ENCODE measurements at regions not wholly inside any gene's neighbourhood (a gene's known extent, or its start where the extent isn't known, plus 50 kb on each side); places are given as distances from the start of the nearest gene placed in this dataset.

DNA sequence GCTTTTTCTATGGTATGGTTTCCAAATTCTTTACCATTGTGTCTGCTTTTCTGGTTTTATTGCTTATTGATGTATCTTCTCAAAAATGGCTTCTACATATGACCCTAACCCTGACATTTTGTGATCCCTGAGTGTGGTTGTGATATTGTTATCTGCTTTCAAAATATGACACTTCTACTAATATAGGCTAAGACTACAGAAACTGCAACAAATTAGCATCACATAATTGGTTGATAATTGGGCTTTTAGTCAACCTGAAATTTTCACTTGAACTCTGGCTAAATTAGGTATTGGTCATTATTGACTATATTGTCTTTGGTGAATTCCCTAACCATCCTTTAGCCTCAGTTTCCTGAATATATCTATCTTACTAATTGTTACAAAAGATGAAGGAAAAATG lies 246.1 kb downstream of the PIK3C3 start:
- H3K4me3 Mint-ChIP-seq, result no peak overlapping the region
- H3K27me3 Mint-ChIP-seq, result no peaks in the 10 kb centered on the region
- ChIA-PET CTCF (no interaction called here), POLR2A (no interaction called here)
- DNase-seq, result no peak
- no peaks in the 10 kb centered on the region for H3K4me1 Mint-ChIP-seq
- H3K9me3 Mint-ChIP-seq, result no peaks in the 10 kb centered on the region
- no peaks in the 10 kb centered on the region for H3K36me3 Mint-ChIP-seq (ENCODE audit: low read depth)
- H3K27ac Mint-ChIP-seq, result no peak overlapping the region

- ChIA-PET CTCF (no interaction called here), POLR2A (no interaction called here)
- Mint-ChIP-seq H3K36me3 (ENCODE audit: low read depth) (no peaks in the 10 kb centered on the region), H3K4me1 (no peaks in the 10 kb centered on the region), H3K9me3 (no peaks in the 10 kb centered on the region), H3K4me3 (no peak overlapping the region), H3K27ac (no peak overlapping the region), H3K27me3 (no peaks in the 10 kb centered on the region)
- DNase-seq, result no peak
Measured at GRCh38 chr18:42211201-42211600, 256.2 kb downstream of the PIK3C3 start.

DNA sequence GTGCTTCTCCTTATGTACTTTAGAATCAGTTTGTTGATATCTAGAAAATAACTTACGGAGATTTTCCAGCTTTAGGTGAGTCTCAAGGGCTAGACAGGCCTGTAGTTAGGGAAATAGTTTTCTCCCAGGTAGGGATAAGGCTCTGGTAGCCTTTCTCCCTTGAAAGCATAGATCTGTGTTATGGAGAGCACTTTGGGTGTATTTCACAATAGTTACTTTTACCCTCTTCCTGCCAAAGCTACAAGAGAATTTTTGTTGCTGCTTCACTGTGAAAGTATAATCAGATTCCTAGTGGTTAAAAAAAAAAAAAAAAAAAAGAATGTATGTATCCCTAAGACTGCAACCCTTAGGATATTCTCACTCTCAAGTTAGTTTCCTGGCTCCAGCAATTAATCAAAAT lies 267.5 kb downstream of the PIK3C3 start:
- Mint-ChIP-seq H3K4me3 (no peak overlapping the region), H3K27me3 (no peaks in the 10 kb centered on the region), H3K36me3 (ENCODE audit: low read depth) (no peaks in the 10 kb centered on the region), H3K9me3 (peaks cover 2% of the 10 kb centered on the region), H3K4me1 (no peaks in the 10 kb centered on the region), H3K27ac (no peak overlapping the region)
- DNase-seq, result no peak
- CTCF ChIA-PET, result no interaction called here
- POLR2A ChIA-PET, result no interaction called here

GRCh38 chr18:42228581-42228980 lies 273.5 kb downstream of the PIK3C3 start:
- Mint-ChIP-seq H3K9me3 (no peaks in the 10 kb centered on the region), H3K27ac (no peak overlapping the region)
- CTCF ChIA-PET, result no interaction called here

DNA sequence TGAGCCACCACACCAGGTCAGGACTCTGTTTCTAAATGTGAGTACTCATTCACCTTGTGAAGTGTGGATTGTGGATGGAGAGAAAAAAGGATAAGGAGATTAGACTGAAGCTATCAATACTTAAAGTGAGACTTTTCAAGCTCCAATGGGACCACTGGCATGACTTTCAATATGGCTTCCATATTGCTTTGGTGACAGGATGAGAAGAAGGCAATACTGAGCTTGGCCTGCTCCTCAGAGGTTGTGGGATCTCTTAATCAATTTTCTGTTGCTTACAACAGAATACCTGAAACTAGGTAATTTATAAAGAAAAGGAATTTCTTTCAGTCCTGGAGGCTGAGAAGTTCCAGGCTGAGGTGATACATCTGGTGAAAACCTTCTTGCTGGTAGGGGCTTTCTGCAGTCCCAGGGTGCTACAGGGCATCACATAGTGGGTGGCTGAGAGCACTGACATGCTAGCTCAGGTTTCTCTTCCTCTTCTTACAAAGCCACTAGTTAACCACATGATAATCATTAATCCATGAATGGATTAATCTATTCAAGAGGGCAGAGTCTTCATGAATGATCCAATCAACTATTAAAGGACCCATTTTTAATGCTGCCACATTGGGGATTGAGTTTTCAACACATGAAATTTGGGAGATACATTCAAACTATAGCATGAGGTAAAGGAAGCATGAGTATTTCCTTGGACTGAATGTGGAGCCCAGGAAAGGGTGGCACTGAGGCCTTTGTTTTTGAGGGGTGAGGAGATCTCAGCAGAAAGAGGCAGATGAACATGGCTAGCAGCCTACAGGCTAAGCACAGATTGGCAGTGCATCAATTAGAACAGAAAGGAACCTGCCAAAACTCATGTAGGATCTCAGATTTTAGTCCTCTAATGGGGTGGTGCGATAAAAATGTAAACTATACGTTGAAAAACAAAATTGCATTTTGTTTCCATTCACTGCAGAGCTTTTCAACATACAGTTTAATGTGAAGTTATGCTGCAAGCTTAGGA lies 274.5 kb downstream of the PIK3C3 start:
- no peak for DNase-seq
- Mint-ChIP-seq H3K4me1 (no peaks in the 10 kb centered on the region), H3K9me3 (no peaks in the 10 kb centered on the region), H3K36me3 (ENCODE audit: low read depth) (no peaks in the 10 kb centered on the region), H3K27ac (no peak overlapping the region), H3K4me3 (no peak overlapping the region), H3K27me3 (no peaks in the 10 kb centered on the region)
- ChIA-PET CTCF (no interaction called here), POLR2A (no interaction called here)

More at GRCh38 chr18:42228581-42228980, 273.5 kb downstream of the PIK3C3 start:
- POLR2A ChIA-PET, result no interaction called here
- no peak overlapping the region for H3K4me3 Mint-ChIP-seq
- no peak for DNase-seq
- H3K36me3 Mint-ChIP-seq (ENCODE audit: low read depth), result no peaks in the 10 kb centered on the region
- H3K4me1 Mint-ChIP-seq, result no peaks in the 10 kb centered on the region
- no peaks in the 10 kb centered on the region for H3K27me3 Mint-ChIP-seq

DNA sequence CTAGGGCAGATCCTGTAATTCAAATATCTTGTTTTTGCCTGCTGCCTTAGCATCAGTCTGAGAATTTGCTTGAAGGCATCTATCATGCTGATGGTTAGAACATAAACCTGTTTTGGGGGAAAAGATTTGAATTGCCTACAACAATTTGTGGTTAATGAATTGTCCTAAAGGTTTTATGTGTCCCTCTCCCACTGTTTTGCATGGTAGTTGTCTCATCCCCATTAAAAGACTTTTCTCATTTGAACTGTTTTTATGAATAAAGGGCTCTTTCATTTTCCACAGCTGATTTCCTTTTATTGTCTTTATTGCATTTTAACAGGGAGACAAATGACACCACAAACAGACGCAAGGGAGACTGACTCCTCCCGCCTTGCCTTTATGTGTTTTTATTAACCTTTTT lies 275.6 kb downstream of the PIK3C3 start:
- CTCF ChIA-PET, result no interaction called here
- Mint-ChIP-seq H3K9me3 (no peaks in the 10 kb centered on the region), H3K4me1 (no peaks in the 10 kb centered on the region), H3K4me3 (no peak overlapping the region), H3K27ac (no peak overlapping the region), H3K27me3 (no peaks in the 10 kb centered on the region), H3K36me3 (ENCODE audit: low read depth) (no peaks in the 10 kb centered on the region)
- POLR2A ChIA-PET, result no interaction called here
- no peak for DNase-seq

- Mint-ChIP-seq H3K27ac (no peak overlapping the region), H3K36me3 (ENCODE audit: low read depth) (no peaks in the 10 kb centered on the region), H3K27me3 (no peaks in the 10 kb centered on the region), H3K4me3 (no peak overlapping the region), H3K4me1 (no peaks in the 10 kb centered on the region), H3K9me3 (no peaks in the 10 kb centered on the region)
- ChIA-PET POLR2A (no interaction called here), CTCF (interaction anchor here (0.7 kb wide), 1 partner anchor 58 kb away, joined by 3 read pairs; no protein-coding TSS in a partner anchor)
- DNase-seq, result no peak
Measured at GRCh38 chr18:42231284-42231683, 276.2 kb downstream of the PIK3C3 start.

DNA sequence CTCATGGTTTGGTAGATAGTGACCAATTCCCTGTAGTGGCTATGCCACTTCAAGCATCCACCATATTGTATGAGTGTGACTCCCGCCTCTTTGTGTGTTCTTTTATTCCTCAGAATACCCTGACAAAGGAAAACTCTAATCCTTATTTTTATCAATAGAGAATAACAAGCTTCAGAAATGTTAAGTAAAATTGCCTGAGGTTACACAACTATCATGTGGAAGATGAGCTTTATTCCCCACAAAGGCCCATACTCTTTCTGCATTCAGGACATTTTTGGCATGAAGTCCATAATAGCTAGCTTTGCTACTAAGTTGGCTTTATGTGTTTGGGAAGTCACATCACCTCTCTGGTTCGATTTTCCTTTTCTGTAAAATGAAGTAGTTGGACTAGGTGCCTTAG lies 276.8 kb downstream of the PIK3C3 start:
- H3K4me3 Mint-ChIP-seq, result no peak overlapping the region
- no peaks in the 10 kb centered on the region for H3K4me1 Mint-ChIP-seq
- H3K27ac Mint-ChIP-seq, result no peak overlapping the region
- H3K27me3 Mint-ChIP-seq, result no peaks in the 10 kb centered on the region
- ChIA-PET CTCF (interaction anchor here (0.7 kb wide), 1 partner anchor 59 kb away, joined by 3 read pairs; no protein-coding TSS in a partner anchor), POLR2A (no interaction called here)
- no peaks in the 10 kb centered on the region for H3K36me3 Mint-ChIP-seq (ENCODE audit: low read depth)
- no peaks in the 10 kb centered on the region for H3K9me3 Mint-ChIP-seq
- DNase-seq, result no peak

- ChIA-PET CTCF (no interaction called here), POLR2A (no interaction called here)
- Mint-ChIP-seq H3K4me1 (no peaks in the 10 kb centered on the region), H3K9me3 (peaks cover 2% of the 10 kb centered on the region), H3K27me3 (no peaks in the 10 kb centered on the region), H3K4me3 (no peak overlapping the region), H3K27ac (no peak overlapping the region), H3K36me3 (ENCODE audit: low read depth) (no peaks in the 10 kb centered on the region)
- no peak for DNase-seq
Measured at GRCh38 chr18:42233908-42234307, 278.9 kb downstream of the PIK3C3 start.

DNA sequence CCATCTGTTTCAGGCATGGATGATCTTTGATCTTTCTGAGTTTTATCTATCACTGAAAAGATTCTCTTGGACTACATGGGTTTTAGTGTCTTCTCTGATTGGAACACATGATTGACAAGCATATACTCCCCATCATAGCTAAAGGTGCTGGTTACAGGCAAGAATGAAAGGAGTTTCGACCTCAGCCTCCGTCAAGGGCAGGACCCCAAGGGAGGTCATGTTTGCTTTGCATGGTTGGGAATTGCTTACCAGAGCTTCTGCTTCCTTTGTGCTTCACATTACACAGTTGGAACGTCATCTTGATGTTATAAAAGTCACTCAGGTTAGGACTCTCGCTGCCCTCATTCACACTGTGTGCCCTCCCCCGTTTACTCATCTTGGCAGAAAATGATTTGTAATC lies 287.7 kb downstream of the PIK3C3 start:
- Mint-ChIP-seq H3K27me3 (no peaks in the 10 kb centered on the region), H3K36me3 (ENCODE audit: low read depth) (no peaks in the 10 kb centered on the region), H3K4me1 (no peaks in the 10 kb centered on the region), H3K4me3 (no peak overlapping the region), H3K9me3 (peaks cover 4% of the 10 kb centered on the region), H3K27ac (no peak overlapping the region)
- DNase-seq, result no peak
- ChIA-PET POLR2A (no interaction called here), CTCF (no interaction called here)

- Mint-ChIP-seq H3K9me3 (no peaks in the 10 kb centered on the region), H3K4me1 (no peaks in the 10 kb centered on the region), H3K27ac (no peak overlapping the region), H3K36me3 (ENCODE audit: low read depth) (no peaks in the 10 kb centered on the region), H3K4me3 (no peak overlapping the region), H3K27me3 (no peaks in the 10 kb centered on the region)
- ChIA-PET POLR2A (no interaction called here), CTCF (no interaction called here)
- DNase-seq, result no peak
Measured at GRCh38 chr18:42245137-42245536, 290.1 kb downstream of the PIK3C3 start.

DNA sequence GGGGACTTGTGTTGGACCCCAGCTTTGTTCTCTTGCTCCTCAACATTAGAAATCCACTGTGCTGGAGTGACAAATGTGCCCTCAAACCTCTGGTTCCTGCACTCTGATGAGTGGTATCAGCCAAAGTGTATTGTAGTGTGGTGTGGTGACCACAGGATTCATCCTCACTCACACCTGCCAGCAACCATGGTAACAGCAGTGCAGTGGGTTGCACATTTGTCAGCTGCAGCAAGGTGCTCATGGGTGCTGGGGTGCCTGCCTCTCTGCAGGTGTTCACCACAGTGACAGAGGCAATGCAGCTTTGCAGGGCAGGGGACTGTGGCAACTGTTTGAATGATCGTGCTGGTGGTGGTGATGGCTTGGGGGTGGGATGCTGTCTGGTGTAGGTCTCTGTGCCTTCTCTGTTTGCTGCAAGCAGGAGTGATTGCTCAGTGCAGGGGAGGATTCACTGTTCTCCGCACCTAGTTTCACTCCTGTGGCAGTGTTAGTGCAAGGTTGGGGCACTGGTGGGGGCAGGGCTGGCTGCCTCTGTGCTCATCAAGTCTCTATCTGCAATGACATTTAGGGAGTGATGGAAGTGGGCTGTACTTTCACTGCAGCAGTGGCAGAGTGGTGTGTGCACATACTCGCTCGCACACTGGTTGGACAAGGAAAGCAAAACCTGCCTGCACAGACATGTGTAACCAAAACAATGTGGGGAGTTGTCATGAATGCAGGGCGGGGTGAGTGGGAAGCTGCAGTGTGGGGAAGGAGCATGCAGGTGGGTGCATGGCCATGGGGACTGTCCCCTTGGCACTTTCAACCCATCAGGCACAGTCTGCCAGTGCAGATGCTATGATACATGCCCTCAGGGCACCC lies 301.1 kb downstream of the PIK3C3 start:
- POLR2A ChIA-PET, result no interaction called here
- Mint-ChIP-seq H3K27ac (no peak overlapping the region), H3K9me3 (peaks cover 3% of the 10 kb centered on the region)

DNA sequence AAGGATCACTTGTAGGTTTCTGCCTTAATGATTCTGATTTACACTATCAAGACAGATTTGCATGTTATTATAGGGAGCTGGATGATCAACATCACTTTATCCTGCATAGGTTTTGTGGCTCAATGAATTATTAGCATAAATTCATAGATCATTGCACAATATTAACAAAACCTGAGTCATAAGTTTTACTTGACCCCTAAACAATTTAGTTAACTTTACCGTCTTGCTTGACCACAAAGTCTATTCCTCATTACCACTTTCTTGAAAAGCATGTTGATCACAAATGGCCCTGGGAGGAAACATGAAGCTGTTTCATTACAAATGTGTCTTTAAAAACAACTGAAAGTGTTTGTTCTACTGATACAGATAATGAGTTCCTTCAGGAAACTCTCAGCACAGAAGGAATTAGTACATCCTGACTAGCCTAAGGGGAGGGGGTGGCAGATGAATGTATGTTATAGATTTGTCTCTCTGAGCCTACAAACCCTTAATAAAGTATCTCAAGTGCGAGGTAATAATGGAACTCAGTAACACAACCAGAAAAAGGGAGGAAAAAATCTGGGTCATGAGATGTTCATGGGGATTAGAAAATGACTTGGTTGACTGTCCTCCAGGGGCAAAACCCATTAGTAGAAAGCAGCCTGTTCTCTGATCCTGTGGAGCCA lies 303.4 kb downstream of the PIK3C3 start:
- H3K36me3 Mint-ChIP-seq (ENCODE audit: low read depth), result no peaks in the 10 kb centered on the region
- POLR2A ChIA-PET, result no interaction called here
- CTCF ChIA-PET, result no interaction called here
- peaks cover 3% of the 10 kb centered on the region for H3K9me3 Mint-ChIP-seq
- H3K4me3 Mint-ChIP-seq, result no peak overlapping the region
- no peaks in the 10 kb centered on the region for H3K27me3 Mint-ChIP-seq
- no peak overlapping the region for H3K27ac Mint-ChIP-seq
- no peaks in the 10 kb centered on the region for H3K4me1 Mint-ChIP-seq
- no peak for DNase-seq

More for the DNA sequence above, 301.1 kb downstream of the PIK3C3 start:
- H3K36me3 Mint-ChIP-seq (ENCODE audit: low read depth), result no peaks in the 10 kb centered on the region
- H3K27me3 Mint-ChIP-seq, result no peaks in the 10 kb centered on the region
- H3K4me3 Mint-ChIP-seq, result no peak overlapping the region
- CTCF ChIA-PET, result no interaction called here
- H3K4me1 Mint-ChIP-seq, result no peaks in the 10 kb centered on the region
- no peak for DNase-seq
